C4-2B (cell line): ENCODE measurements at regions not wholly inside any gene's neighbourhood (a gene's known extent, or its start where the extent isn't known, plus 50 kb on each side); places are given as distances from the start of the nearest gene placed in this dataset.

Experiments used
- H3K27ac ChIP-seq: fragments of 450-650 bp; 2 replicates; pipeline ENCODE4 v1.5.1; 2017
- ZFX ChIP-seq: fragments of 450-650 bp; IDR thresholded peaks from 2 replicates; pipeline ENCODE4 v1.6.1; 2017
- TF ChIP-seq, protein P1 (sequence below): fragments of 450-650 bp; conservative IDR thresholded peaks from 2 replicates; pipeline ENCODE4 v1.5.1; 2017; ENCODE audit warnings: mild to moderate bottlenecking

DNA sequence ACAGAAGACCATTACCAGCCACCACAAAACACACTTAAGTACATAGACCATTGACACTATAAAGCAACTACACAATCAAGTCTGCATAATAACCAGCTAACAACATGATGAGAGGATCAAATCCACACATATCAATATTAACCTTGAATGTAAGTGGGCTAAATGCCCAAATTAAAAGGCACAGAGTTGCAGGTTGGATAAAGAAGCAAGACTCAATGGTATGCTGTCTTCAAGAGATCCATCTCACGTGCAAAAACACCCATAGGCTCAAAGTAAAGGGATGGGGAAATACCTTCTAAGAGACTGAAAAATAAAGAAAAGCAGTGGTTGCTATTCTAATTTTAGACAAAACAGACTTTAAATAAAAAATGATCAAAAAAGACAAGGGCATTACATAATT is 113.6 kb upstream of the CD180 start:
- TF ChIP-seq ZFX: no peak
- TF ChIP-seq, protein P1, sequence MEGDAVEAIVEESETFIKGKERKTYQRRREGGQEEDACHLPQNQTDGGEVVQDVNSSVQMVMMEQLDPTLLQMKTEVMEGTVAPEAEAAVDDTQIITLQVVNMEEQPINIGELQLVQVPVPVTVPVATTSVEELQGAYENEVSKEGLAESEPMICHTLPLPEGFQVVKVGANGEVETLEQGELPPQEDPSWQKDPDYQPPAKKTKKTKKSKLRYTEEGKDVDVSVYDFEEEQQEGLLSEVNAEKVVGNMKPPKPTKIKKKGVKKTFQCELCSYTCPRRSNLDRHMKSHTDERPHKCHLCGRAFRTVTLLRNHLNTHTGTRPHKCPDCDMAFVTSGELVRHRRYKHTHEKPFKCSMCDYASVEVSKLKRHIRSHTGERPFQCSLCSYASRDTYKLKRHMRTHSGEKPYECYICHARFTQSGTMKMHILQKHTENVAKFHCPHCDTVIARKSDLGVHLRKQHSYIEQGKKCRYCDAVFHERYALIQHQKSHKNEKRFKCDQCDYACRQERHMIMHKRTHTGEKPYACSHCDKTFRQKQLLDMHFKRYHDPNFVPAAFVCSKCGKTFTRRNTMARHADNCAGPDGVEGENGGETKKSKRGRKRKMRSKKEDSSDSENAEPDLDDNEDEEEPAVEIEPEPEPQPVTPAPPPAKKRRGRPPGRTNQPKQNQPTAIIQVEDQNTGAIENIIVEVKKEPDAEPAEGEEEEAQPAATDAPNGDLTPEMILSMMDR: no peak
- no peak overlapping the region for H3K27ac ChIP-seq

DNA sequence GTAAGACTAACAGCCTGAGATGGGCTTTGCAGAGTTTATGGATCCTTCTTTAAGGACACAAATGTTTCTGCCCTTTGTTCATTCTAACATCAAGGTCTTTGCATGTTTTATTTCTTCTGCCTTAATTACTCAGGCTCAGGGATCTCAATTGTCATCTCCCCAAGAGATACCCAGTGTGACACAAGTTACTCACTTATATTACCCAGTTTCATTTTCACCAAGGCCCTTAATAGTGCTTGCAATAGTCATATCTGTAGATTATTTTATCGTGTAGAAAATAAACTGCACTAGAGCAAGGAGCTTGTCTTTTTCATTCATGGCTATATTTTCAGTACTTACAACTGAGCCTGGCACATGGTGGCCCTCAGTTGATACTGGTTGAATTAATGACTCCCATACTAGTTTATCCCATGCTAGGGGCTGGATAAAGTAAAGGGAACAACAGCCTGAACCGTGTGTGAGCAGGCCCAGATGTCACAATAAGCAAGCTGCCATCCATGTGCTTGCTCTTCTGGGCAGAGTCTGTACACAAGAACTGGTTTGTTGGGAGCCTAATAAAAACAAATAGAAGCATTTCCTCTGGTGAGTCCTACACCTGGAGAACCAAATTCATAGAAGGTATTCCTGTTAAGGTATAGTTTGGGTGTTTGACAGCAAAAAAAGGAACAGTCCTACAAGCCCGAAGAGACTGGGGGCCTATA is 112.5 kb upstream of the CD180 start:
- TF ChIP-seq, protein P1: no peak
- no peak for TF ChIP-seq ZFX

DNA sequence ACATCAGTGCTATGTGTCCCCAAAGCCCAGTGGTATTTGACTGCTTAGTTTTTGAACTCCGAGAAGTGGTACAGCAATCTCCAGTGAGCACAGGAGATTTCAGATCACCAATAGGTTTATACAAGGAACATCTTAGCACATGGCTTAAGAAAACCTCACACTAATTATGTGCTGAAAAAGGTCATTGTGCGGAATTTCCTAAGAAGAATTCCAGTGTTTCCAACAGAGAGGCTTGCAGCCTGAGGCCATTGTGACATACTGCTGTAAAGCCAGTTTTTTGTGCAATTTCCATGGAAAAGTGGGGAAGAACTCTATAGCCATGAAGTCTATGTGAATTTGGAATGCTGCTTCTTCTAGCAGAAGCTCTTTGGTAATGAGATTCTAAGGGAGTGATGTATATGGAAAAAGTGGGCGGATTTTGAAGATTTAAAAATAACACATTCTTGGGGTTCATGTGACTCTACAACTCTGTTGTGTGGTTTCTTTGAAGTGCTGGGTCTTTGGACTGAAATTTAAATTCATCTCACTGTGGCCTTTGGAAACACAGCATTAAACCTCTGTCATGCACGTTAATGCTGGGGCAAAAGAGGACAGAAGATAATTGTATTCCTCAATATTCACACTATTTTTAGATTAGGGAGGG is 110.5 kb upstream of the CD180 start:
- H3K27ac ChIP-seq: no peak overlapping the region
- TF ChIP-seq, protein P1: no peak
- no peak for TF ChIP-seq ZFX

More for the DNA sequence above, 112.5 kb upstream of the CD180 start:
- H3K27ac ChIP-seq: no peak overlapping the region

DNA sequence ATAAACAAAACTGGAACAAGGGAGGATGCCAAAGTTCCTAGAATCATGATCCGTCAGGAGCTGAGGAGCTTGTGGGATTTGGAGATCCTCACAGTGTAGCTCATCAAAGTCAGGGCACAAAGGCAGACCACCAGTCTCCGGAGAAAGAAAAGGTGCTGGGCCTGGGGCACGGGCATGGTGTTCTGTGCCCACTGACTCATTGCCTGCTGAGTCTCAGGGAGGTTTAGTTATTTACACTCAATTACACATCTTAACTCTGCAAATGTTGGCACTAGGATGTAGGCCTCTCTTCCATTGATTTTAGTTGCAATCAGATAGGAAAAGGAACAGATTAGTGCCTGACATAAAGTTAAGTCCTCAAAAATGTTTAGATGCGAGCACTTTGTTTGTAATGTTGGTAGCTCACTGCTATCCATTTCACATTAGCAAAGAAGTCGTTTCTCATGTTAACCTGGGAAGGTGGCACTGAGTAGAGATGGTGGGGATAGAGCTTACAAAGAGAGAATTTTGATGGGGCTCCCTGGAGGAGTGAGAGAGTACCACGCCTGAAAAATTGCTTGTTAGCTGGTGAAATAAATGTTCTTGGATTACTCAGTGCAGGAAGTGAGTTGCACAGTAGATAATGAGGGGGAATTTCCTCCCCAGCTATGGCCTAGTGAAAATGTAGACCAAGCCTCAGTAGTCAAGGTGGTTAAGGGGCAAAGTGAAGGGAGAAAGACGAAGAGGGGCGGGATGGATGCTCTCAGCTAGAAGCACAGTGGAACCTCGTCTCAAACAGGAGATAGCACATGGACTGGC is 109.5 kb upstream of the CD180 start:
- H3K27ac ChIP-seq: no peak overlapping the region
- no peak for TF ChIP-seq ZFX
- TF ChIP-seq, protein P1: no peak

DNA sequence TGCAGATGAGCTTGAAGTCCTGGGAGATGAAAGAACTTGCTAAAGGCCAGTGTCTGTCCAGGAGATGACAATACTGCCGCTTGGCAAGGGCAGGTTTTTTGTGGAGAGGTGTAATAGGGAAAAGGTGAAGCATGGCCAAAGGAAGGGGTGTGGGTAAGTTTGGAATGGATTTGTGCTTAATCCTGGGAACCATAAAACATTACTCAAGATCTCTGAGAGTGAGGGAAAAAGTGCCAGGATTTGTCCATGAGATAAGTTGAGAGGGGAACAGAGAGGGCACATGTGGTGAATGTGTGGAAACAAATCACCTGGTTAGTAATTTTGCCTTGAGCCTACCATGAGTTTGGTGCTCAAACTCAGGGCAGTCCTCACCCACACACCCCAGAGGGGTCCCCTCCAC is 108.8 kb upstream of the CD180 start:
- no peak overlapping the region for H3K27ac ChIP-seq
- no peak for TF ChIP-seq ZFX
- TF ChIP-seq, protein P1: no peak

DNA sequence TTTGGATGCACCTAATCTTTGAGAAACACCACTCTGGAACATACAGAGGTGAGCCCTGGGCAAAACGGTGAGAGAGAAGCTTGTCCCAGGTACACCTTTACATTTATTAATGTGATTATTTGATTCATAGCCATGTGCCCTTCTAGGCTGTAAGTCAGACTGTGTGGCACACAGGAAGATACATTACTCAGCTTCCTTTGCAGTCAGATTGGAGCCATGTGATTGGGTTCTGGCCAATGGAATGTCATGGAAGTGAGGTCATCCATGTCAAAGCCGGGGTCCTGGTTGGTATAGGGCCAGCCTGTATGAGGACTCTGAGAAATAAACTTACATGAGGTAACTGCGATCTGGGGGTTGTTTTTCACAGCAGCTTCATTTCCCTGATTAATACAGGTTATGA is 106.8 kb upstream of the CD180 start:
- TF ChIP-seq, protein P1: no peak
- no peak for TF ChIP-seq ZFX
- H3K27ac ChIP-seq: no peak overlapping the region

DNA sequence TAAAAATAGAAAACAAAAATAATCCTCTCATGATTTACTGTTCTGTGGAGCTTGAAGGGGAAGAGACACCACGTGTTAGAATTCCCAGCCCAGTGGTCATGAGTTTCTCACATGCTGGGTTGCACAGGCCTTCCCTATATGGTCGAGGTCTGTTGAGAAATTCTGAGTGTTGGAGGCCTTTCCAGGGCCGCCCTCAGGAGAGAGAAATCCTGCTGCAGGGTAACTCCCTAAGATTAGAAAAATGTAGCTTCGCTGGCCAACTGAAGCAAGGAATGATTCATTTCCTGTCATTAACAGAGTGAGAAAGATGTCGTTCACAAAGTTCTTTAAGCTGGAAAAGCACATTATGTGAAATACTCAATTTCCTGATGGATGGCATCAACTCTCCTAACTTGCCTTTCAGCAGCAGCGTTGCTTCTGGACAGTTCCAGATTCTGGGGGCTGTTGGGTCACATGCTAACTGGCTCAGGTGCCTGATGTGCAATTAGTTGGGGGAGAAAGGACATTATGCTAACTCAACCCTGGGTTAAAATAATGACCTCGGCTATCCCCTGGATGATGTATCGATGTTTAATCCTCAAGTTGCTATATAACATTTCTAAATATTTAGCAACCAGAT is 104.8 kb upstream of the CD180 start:
- no peak overlapping the region for H3K27ac ChIP-seq
- TF ChIP-seq, protein P1: no peak
- TF ChIP-seq ZFX: no peak
